PFSK-1 (cell line): ENCODE measurements at regions not wholly inside any gene's neighbourhood (a gene's known extent, or its start where the extent isn't known, plus 50 kb on each side); places are given as distances from the start of the nearest gene placed in this dataset.

Experiments used
- FOXP2 ChIP-seq: optimal IDR thresholded peaks from 2 replicates; pipeline ENCODE3; 2011; ENCODE audit warnings: borderline replicate concordance, control low read depth, inconsistent platforms; ENCODE audit not compliant: insufficient read depth; ENCODE audit errors: extremely low read length, extremely low read depth
- POLR2AphosphoS5 ChIP-seq: IDR thresholded peaks from 2 replicates; pipeline ENCODE4 v1.6.1; 2012; ENCODE audit warnings: low read depth, mild to moderate bottlenecking, control low read depth, low read length, moderate library complexity
- REST ChIP-seq, 2 experiments: IDR thresholded peaks; 2 replicates each; pipeline versions ENCODE4 v1.6.1 to v1.8.0; 2011 to 2012; ENCODE audit warnings: low read depth in 2 of 2, low read length in 2 of 2, control low read depth in 1 of 2, inconsistent platforms in 1 of 2, mild to moderate bottlenecking in 1 of 2, moderate library complexity in 1 of 2; ENCODE audit not compliant: insufficient read depth in 1 of 2
- SIN3A ChIP-seq: IDR thresholded peaks from 2 replicates; pipeline ENCODE4 v1.6.1; 2012; ENCODE audit warnings: mild to moderate bottlenecking, low read length, moderate library complexity, borderline replicate concordance; ENCODE audit not compliant: insufficient read depth
- TAF1 ChIP-seq: IDR thresholded peaks from 2 replicates; pipeline ENCODE4 v1.6.1; 2012; ENCODE audit warnings: low read length, control low read depth, borderline replicate concordance; ENCODE audit not compliant: insufficient read depth

- TF ChIP-seq POLR2AphosphoS5 (no peak), SIN3A (no peak), REST (IDR thresholded peaks at IDR 0.05; ENCODE audit: insufficient read depth in 1 of 2, low read depth in 2 of 2, low read length in 2 of 2) (no peak), FOXP2 (no peak), TAF1 (no peak)
Observed at GRCh38 chr18:61194726-61195125, 138.5 kb upstream of the CDH20 start.

- TF ChIP-seq REST (IDR thresholded peaks at IDR 0.05; ENCODE audit: insufficient read depth in 1 of 2, low read depth in 2 of 2, low read length in 2 of 2) (no peak), FOXP2 (no peak), POLR2AphosphoS5 (no peak), SIN3A (no peak), TAF1 (no peak)
Observed at GRCh38 chr18:61196750-61197149, 136.5 kb upstream of the CDH20 start.

- TF ChIP-seq TAF1: no peak
- TF ChIP-seq POLR2AphosphoS5: no peak
- no peak for TF ChIP-seq FOXP2
- no peak for TF ChIP-seq SIN3A
- no peak for TF ChIP-seq REST (IDR thresholded peaks at IDR 0.05; ENCODE audit: insufficient read depth in 1 of 2, low read depth in 2 of 2, low read length in 2 of 2)
Observed at GRCh38 chr18:61198486-61198885, 134.7 kb upstream of the CDH20 start.

GRCh38 chr18:61199171-61199848 is 133.9 kb upstream of the CDH20 start:
- no peak for TF ChIP-seq TAF1

GRCh38 chr18:61201511-61201910 is 131.7 kb upstream of the CDH20 start:
- TF ChIP-seq TAF1 (no peak), POLR2AphosphoS5 (no peak), SIN3A (no peak), FOXP2 (no peak), REST (IDR thresholded peaks at IDR 0.05; ENCODE audit: insufficient read depth in 1 of 2, low read depth in 2 of 2, low read length in 2 of 2) (no peak)
